ENCODE measurements at regions not wholly inside any gene's neighbourhood (a gene's known extent, or its start where the extent isn't known, plus 50 kb on each side); places are given as distances from the start of the nearest gene placed in this dataset.

DNA sequence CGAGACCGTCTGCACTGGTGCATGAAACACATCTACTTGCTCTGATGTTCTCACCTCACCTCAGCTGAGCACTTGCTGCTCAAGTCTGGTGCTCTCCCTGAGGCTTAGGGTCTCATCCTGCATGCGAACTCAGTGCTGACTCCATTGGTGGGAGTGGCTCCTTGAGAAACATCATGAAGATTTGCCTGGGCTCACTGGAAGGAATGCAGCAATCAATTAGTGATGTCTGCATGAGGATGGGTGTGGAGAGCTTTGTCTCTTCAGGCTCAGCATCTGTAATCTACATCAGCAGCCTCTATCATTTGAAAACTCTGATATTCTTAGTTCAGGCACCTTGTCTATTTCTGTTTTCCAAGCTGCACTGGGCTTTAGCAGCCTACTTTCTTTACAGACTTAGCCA is 204.4 kb downstream of the IRF8 start:
- TF ChIP-seq, protein P1, sequence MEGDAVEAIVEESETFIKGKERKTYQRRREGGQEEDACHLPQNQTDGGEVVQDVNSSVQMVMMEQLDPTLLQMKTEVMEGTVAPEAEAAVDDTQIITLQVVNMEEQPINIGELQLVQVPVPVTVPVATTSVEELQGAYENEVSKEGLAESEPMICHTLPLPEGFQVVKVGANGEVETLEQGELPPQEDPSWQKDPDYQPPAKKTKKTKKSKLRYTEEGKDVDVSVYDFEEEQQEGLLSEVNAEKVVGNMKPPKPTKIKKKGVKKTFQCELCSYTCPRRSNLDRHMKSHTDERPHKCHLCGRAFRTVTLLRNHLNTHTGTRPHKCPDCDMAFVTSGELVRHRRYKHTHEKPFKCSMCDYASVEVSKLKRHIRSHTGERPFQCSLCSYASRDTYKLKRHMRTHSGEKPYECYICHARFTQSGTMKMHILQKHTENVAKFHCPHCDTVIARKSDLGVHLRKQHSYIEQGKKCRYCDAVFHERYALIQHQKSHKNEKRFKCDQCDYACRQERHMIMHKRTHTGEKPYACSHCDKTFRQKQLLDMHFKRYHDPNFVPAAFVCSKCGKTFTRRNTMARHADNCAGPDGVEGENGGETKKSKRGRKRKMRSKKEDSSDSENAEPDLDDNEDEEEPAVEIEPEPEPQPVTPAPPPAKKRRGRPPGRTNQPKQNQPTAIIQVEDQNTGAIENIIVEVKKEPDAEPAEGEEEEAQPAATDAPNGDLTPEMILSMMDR (IDR thresholded peaks at IDR 0.05; ENCODE audit: low read depth, low read length): no peak
- TF ChIP-seq MYC (IDR thresholded peaks at IDR 0.05; ENCODE audit: low read depth, low read length): no peak
- TF ChIP-seq, protein P2, sequence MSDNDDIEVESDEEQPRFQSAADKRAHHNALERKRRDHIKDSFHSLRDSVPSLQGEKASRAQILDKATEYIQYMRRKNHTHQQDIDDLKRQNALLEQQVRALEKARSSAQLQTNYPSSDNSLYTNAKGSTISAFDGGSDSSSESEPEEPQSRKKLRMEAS (IDR thresholded peaks at IDR 0.05; ENCODE audit: low read depth, low read length): no peak
- TF ChIP-seq POLR2A (IDR thresholded peaks at IDR 0.05; ENCODE audit: extremely low read depth, insufficient read length): no peak
- no peak overlapping the region for H3K4me3 ChIP-seq (ENCODE audit: low read depth, low read length)
- no peak for DNase-seq (ENCODE audit: low read depth)

DNA sequence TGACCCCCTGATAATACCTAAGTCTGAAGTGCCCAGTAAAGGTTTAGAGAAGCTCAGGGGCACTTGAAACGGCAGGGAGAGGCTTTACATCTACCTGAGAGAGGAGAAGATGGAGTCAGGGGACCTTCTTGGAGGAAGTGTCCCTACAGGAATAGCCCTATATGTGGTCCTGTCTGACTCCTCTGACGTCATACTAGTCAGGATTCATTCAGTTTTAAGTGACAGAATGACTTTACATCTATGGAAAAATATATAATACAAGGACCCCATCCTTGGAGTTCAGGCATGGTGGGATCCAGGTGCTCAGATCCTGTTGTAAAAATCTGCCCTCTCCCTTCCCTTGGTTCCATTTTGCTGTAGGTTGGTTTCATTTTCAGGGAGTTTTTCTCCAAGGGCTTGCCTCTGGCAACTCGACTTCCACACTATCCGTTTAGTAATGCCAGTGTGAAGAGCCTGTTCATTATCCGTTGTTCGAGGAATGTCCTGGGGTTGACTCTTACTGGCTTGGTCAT is 205.6 kb downstream of the IRF8 start:
- DNase-seq (ENCODE audit: low read depth): no peak
- no peak for TF ChIP-seq POLR2A (IDR thresholded peaks at IDR 0.05; ENCODE audit: extremely low read depth, insufficient read length)
- TF ChIP-seq, protein P1 (IDR thresholded peaks at IDR 0.05; ENCODE audit: low read depth, low read length): no peak
- TF ChIP-seq, protein P2 (IDR thresholded peaks at IDR 0.05; ENCODE audit: low read depth, low read length): no peak
- TF ChIP-seq MYC (IDR thresholded peaks at IDR 0.05; ENCODE audit: low read depth, low read length): no peak
- no peak overlapping the region for H3K4me3 ChIP-seq (ENCODE audit: low read depth, low read length)

DNA sequence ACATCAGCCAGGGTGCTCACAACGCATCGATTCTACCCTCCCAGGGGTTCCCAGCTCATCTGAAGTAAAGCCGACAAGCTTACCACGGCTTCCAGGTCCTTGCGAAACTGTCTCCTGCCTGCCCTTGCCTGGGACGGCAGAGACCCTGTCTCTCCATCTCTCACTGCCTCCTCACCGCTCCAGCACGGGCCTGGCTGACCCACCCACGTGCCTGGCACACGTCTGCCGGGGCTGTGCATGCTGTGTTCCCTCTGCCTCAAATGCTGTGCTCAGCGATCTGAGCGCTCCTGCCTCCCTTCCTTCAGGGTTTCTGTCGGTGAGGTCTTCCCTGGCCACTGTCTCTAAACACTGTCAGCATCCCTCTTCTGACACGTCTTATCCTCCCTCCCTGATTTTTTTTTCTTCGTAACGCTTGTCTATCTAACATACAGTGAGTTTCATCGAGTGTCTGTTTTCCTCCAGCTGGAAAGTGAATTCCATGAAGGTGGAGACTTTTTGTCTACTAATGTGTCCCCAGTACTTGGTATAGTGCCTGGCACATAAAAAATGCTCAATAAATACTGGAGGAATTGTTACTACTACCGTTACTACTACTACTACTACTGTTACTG is 208.4 kb downstream of the IRF8 start:
- TF ChIP-seq POLR2A (IDR thresholded peaks at IDR 0.05; ENCODE audit: extremely low read depth, insufficient read length) (no peak), MYC (IDR thresholded peaks at IDR 0.05; ENCODE audit: low read depth, low read length) (no peak)
- TF ChIP-seq, protein P1 (IDR thresholded peaks at IDR 0.05; ENCODE audit: low read depth, low read length): no peak
- TF ChIP-seq, protein P2 (IDR thresholded peaks at IDR 0.05; ENCODE audit: low read depth, low read length): no peak
- DNase-seq (ENCODE audit: low read depth): no peak
- H3K4me3 ChIP-seq (ENCODE audit: low read depth, low read length): no peak overlapping the region

DNA sequence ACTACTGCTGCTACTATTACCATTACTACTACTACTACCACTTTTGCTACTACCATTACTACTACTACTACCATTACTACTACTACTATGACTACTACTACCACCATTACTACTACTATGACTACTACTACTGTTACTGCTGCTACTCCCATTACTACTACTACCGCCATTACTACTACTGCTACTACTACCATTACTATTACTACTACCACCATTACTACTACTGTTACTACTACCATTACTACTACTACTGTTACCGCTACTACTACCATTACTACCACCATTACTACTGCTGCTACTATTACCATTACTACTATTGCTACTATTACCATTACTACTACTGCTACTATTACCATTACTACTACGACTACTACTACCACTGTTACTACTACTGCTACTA is 209.1 kb downstream of the IRF8 start:
- no peak overlapping the region for H3K4me3 ChIP-seq (ENCODE audit: low read depth, low read length)
- no peak for DNase-seq (ENCODE audit: low read depth)
- TF ChIP-seq, protein P2 (IDR thresholded peaks at IDR 0.05; ENCODE audit: low read depth, low read length): no peak
- no peak for TF ChIP-seq POLR2A (IDR thresholded peaks at IDR 0.05; ENCODE audit: extremely low read depth, insufficient read length)
- TF ChIP-seq MYC (IDR thresholded peaks at IDR 0.05; ENCODE audit: low read depth, low read length): no peak
- TF ChIP-seq, protein P1 (IDR thresholded peaks at IDR 0.05; ENCODE audit: low read depth, low read length): no peak

DNA sequence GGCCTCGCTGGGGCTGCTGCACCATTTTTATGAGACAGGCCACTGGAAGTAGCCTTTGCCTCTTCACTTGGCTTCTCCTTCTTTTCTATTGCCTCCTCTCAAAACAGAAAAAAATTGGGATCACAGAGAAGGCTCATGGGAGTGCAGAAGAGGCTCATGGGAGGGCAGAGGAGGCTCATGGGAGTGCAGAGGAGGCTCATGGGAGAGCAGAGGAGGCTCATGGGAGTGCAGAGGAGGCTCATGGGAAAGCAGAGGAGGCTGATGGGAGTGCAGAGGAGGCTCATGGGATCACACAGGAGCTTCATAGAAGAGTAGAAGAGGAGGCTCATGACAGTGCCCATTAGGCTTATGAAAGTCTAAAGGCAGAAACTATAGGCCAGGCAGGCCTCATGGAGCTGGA is 211.2 kb downstream of the IRF8 start:
- DNase-seq (ENCODE audit: low read depth): no peak
- no peak for TF ChIP-seq MYC (IDR thresholded peaks at IDR 0.05; ENCODE audit: low read depth, low read length)
- TF ChIP-seq POLR2A (IDR thresholded peaks at IDR 0.05; ENCODE audit: extremely low read depth, insufficient read length): no peak
- TF ChIP-seq, protein P2 (IDR thresholded peaks at IDR 0.05; ENCODE audit: low read depth, low read length): no peak
- TF ChIP-seq, protein P1 (IDR thresholded peaks at IDR 0.05; ENCODE audit: low read depth, low read length): no peak

More for the DNA sequence above, 211.2 kb downstream of the IRF8 start:
- no peak overlapping the region for H3K4me3 ChIP-seq (ENCODE audit: low read depth, low read length)
